SKM-1 (cell line): ENCODE measurements at regions not wholly inside any gene's neighbourhood (a gene's known extent, or its start where the extent isn't known, plus 50 kb on each side); places are given as distances from the start of the nearest gene placed in this dataset.

ENCODE experiments used
- DNase-seq: peaks from one replicate; lab custom pipeline; 2025; ENCODE audit not compliant: unreplicated experiment; lab: John Stamatoyannopoulos, UW

DNA sequence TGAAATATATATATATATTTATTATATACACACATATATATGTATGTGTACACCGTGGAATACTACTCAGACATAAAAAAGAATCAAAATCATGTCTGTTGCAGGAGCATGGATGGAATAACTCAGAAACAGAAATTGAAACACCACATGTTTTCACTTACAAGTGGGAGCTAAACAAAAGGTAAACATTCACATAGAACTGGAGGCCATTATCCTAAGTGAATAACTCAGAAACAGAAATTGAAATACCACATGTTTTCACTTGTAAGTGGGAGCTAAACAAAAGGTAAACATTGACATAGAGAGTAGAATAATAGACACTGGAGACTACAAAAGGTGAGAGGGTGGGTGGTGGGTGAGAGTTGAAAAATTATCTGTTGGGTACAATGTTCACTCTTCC, 171.5 kb upstream of the GOLIM4 start:
- DNase-seq = no peak

DNA sequence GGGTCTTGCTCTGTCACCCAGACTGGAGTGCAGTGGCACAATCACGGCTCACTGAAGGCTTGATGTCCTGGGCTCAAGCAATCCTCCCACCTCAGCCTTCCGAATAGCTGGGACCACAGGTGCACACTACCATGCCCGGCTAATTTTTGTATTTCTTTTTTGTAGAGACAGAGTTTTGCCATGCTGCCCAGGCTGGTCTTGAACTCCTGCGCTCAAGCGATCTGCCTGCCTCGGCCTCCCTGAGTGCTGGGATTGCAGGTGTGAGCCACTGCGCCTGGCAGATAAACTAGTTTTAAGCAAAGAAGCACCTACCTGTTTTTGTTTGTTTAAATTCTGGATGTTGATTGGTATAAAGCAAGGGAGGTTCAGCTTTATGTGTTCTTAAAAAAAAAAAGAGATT, 170.6 kb upstream of the GOLIM4 start:
- no peak for DNase-seq

DNA sequence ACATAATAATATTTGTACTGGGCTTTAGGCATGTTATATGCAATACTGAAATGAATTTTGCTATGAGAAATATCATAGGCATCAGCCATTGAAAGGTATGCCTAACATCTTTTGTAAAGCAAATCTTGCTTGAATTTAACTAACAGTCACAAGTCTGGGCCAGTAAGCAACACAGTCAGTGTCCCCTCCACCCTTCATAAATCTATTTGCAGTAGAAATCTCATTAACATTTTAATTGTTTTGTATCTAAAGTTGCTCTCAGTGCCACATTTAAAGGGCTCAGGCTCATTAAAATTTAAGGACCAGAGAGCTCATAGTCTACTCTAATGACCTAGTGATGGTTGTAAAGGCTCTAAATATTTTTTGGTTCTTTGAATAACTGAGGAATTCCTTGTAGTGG, 167.2 kb upstream of the GOLIM4 start:
- DNase-seq = no peak

DNA sequence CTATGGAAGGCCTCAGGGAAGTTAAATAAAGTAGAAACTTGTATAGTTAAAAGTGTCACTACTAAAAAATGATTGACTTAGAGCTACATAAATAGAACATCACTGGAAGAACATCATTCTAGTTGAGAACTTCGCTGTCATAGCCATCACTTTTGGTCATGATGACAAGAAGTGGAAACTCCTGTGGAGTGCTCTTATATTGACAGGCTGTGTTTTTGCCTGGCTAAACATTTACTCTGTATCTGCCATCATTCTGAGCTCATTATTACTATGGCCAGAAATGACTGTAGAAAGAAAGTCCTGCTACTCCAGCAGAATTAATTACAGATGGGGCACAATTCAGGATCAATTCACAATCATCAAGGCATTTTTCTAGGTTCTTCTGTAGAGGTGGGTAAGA, 165.1 kb upstream of the GOLIM4 start:
- no peak for DNase-seq

DNA sequence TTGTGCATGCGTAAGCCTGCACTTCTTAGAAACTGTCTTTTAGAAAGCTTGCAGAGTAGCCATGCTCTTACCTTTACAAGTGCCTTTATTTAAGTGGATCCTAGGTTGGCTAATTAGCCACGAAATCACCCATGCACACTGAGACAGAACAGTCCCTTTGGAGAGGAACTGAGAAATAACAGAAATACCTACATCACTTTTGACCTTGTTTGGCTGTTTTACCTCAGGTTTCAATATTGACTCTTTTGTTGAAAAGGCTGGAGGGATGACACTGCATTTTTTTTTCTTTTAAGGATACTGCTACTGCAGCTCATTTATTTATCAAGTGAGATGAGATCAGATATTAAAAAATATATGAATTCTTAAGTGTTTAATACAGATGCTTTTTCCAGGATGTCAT, 155.6 kb upstream of the GOLIM4 start:
- DNase-seq = no peak

DNA sequence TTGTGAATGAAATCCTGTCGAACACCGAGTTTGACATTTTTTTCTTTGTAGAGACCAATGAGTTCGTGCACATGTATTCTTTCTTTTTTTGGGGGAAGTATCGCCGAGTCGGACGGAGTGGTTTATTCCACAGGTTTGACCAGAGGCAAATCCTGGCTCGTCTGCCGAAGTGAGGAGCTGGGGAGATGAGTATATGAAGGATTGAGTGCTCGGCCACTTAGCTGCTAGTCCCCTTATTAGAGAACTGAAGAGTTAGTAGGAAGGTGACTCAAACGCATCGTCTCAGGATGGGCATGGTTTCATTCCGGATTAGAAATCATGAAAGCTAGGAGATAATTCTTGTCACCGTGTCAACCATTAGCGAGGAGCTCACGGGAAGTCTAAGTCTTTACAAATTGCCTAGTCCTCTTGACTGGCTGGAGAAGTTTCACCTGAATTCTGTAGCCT, 154.7 kb upstream of the GOLIM4 start:
- DNase-seq = no peak

DNA sequence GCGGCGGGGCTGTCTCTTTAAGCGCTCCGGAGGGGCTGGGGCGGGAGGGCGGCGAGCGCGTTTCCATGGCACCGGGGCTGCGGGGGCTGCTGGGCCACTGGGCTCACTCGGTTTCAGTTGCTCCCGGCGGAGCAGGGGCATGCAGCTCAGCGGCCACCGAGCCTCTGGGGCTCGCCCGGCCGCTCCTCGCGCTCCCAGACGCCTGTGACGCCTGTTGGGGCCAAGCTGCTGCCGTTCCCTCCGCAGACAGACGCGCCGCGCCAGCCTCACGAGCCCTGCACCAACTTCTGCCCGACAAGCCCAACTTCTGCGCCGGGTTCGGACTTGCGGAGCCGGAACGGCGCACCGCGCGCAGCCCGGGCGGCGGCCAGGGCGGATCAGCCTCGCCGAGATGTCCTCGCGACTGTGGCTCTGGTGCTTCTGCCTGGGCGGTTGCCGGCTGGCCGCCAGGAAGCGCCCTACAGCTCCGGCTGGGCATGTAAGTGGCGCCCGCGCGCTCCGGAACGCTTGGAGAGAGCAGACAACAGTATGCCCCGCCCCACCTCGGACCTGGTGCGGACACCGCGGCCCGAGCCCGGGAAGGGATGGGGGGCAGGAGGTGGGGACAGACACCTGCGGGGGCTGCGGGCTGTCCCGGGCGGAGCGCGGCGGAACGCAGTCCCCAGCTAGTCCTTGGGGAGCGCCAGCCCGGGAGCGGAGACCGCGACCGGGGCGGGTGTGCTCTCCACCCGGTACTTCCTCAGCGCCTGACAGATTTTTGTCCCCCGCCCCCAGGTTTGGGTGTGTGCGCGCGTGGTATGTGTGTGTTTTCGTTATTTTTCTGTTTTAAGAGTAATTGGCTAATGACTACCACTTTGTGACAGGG, 154.1 kb upstream of the GOLIM4 start:
- peak; percentile 40 for DNase-seq

DNA sequence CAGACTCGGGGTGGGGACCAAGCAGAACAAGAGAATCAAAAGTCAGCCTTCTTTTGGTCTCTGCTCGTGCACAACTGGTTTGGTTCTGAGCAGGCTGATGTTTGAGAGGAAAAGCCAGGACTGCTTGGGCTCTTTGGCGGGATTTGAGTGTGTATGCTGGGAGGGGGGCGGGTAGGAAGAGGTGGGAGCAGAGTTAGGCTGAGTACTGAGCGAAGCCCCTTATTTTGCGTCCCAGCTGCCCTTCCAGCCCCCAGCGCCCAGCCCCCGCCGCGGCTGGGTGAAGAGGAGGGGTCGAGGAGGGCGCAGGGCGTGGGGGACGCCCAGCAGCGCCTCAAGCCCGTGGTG, 153.5 kb upstream of the GOLIM4 start:
- no peak for DNase-seq

DNA sequence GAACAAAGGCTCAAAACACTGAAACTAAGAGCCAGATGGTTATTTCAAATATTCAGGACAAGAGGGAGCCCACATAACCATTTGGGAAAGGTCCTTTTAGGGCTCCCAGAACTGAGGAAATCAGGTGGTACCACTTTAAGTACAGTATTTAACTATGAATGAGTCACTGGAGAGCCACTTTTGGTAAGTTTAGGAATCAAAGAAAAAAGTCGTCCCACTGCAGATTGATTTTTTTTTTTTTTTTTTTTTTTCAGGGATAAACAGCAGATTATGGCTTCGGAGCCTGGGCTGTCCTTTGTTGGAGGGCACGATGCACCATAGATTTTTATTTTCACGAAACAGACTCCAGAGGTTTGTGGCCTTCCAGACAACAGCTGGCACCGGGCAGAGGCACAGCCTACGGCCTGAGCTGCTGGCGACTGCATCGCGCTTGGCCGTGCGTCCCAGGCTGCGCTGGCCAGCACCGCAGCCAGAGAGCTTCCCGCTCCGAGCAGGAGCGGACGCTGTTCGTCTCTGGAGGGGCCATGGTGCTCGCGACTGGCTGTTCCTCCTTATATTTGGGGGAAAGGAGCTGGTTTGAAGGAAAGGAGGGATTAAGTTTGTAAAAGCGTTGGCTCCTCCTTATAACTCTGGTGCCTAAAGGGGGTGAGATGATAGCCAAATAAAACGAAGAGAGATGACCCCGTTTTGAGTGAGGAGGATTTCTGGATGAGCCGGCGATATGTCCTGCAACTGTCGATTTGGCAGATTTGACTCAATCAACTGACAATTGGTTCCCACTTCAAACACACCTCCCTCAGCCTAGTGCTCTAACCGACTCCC, 152.9 kb upstream of the GOLIM4 start:
- DNase-seq = no peak

DNA sequence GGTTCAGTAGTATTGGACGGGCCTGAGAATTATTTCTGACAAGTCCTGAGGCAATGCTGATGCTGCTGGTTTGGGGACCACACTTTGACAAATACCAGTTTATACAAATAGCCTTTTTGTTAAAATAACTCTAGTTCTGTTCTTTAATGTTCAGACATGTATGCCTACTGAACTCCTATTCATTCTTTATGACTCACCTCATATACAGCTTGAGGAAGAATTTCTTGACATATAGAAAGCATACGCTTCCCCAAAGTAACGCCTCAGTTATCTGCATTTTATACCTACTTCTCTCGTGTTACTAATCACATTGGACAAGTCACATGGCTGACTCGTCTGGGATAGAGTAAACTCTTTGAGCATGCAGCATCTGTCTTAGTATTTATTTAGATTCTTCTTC, 145.4 kb upstream of the GOLIM4 start:
- DNase-seq = no peak

DNA sequence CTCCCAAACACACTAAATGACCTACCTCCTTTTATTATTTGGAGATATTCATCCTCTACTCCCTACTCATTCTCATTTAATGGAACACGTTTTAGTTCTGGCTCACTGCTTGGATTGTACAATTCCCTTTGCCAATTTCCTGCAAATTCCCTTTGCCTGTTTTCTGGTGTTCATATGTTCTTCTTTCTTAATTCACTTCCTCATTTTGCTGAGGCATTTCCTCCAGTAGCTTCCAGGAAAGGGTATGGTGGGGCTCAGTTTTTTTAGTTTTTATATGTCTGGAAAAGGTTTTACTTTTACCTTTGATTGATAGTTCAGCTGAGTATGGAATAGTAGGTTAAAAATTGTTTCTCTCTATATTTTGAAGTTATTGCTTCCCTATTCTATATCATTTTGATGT, 143.6 kb upstream of the GOLIM4 start:
- DNase-seq = no peak

DNA sequence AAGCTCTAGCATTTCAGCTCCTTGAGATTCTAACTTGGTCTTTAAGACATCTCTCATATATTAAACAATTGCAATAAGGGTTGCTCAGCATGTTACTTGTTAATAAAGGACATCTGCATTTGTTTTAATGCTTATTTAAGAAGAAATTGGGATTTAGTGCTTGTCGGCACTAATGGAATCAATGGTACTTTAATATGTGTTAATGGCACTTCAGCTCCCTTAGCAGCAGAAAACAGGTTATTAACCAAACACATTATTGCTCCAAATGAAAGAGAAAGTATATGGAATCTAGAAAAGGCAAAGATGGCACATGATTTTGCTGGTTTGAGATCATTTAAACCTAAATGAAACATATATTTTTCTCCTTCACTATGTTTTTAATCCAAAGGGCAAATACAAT, 137.3 kb upstream of the GOLIM4 start:
- no peak for DNase-seq

DNA sequence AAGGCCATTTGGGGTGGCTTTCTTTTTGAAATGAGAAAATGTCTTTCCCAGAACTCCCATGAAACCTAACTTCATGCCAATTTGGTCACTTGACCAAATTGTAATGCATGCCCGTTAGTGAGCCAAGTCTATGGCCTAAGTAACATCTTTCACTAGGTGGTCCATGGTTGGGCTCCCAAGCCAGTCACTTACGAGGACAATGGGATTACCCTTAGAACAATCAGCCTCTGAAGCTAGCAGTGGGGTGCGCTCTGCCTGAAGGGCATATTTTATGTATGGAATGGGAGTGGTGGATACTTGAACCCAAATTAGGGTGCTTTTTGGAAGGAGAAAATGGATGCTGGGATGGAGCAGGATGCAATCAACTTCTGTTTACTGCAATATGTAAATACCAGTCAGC, 127.4 kb upstream of the GOLIM4 start:
- DNase-seq = no peak

DNA sequence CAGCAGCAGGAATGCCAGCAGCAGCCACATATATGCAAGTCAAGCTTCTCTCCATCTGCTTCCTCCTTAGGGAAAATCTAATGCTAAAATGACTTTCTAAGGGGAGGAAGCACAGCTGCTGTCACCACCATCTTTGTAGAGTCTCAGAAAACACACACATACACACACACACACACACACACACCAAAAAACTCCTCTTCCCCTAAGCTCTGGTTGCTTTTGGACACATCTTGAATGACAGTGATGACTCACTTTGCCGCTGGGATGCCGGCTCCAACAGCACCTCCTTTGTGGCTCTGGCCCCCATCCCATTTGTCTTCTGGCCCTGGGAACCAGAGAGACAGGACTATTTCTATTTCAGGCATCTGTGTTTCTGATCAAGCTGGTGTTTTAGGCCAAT, 124.8 kb upstream of the GOLIM4 start:
- no peak for DNase-seq

DNA sequence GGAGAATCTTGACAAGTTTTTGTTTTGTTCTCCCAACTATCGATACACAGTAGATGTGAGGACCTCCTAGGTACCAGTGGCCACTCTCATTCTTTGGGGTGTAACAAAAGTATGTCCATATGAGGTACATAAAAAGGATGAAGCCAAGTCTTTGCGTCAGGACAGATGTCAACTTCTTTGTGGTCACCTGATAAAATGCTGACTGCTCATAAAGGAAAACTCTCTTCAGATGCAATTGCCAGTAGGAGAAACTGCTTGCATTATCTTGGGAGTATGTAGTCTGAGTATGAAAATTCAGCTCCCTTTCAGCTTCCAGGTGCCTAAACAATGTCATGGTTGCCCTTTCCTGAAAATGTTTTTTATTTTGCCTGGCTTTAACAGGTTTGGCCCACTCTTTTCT, 123.8 kb upstream of the GOLIM4 start:
- DNase-seq = no peak

DNA sequence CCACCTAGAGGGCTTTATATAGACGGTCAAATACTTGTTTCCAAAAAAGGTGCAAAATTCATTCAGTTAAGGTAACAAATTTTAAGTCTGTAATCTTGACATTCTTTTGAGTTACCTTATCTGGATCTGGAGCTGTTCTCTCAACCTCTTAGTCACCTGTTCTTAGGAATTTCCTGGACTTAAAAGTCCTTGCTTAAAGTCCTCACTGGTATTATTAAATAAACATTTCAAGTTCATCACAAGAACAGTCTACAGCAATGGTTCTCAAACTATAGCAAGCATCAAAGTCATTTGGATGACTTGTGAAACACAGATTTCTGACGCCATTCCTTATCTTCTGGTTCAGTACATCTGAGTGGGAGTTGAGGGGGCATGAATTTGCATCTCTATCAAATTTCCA, 122.9 kb upstream of the GOLIM4 start:
- DNase-seq = no peak

DNA sequence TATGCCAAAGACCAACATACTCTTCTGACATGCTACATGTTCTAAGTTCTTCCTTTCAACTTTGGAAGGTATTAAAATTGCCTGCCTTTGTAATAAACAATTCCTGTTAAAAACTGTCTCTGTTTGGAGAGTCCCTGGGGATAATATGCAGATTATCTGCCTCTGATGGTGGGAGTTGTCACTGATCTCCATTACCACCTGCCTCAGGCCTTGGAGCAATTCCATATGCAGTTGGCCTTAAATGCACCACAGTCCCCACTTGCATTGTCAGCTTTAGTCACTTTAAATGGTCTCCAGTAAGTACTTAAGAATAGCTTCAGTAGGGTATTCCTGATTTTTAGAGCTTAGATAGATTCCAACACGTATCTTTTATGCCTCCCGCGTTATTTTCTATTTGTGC, 121.1 kb upstream of the GOLIM4 start:
- no peak for DNase-seq

DNA sequence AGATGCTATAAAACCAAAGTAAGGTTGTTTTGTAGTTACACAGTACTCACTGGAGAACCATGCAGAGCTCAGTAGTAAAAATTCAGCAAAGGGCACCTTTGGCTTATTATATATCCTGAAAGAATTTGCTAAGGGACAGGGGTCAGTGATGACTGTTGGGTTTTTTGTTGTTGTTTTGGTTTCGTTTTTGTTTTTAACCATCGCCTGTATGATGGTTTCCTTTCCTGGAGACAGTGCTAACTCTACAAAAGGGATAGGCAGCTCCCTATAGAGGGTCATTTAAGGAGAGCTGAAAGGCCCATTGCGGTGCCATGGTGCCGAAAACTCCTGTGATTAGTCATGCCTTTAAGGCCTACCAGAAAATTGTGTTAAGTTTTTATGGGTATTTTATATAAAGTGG, 118.2 kb upstream of the GOLIM4 start:
- DNase-seq = no peak

DNA sequence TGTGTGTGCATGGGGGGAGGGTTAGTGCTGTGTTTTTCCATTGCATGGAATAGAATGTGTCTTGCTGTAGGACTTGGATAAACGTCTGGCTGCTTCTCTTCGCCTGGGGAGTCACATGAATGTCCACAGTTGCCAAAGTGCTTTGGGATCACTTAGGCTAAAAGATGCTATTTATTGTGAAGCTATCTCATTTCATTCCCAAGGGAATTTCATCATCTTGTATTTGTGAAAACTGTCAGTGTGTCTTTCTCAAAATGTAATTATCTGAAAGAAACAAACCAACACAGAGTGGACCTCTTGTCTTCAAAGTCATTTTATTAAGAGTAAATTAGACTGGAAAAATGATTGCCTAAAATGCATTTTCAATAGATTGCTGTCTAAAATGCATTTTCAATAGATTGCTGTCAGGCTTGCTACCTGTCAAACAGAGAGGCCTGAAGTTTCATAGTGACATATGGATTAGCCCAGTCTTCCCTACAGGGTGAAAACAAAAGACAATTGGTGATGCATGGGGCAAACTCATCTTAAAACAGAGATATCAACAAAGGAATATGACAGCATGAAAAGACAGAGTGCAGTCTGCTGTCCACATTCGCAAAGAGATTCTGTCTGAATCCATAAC, 117.1 kb upstream of the GOLIM4 start:
- DNase-seq = no peak

DNA sequence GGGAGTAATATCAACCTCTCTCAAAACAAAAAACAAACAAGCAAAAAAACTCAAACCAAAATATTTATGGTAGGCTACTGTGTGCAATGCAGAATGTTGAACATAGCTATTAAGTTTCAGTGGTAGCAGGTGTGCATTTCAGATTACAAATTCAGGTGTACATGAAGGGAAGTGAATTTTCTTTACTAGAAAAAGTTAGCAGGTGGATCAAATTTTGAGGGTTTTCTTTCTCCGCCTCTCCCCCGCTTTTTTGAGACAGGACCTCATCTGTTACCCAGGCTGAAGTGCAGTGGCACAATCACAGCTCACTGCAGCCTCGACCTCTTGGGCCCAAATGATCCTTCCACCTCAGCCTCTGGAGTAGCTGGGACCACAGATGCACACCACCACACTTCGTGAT, 109.7 kb upstream of the GOLIM4 start:
- DNase-seq = no peak

DNA sequence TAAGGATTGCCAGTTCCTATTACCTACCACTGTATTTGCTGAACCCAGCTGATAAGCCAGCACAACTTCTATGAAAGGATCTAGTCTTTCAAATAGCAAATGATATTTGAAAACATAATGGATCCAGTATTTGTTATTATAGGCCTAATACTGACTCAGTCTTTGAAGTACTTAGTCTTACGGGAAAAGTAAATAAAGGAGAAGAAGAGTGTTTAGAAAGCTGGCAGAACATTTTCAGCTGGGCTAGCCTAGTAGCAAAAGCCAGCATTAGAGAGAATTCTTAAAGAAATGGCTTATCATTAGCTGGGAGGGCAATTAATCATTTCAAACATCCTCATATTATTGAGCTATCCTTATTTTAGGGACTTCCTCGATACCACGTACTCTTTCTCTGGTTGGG, 101.4 kb upstream of the GOLIM4 start:
- no peak for DNase-seq

DNA sequence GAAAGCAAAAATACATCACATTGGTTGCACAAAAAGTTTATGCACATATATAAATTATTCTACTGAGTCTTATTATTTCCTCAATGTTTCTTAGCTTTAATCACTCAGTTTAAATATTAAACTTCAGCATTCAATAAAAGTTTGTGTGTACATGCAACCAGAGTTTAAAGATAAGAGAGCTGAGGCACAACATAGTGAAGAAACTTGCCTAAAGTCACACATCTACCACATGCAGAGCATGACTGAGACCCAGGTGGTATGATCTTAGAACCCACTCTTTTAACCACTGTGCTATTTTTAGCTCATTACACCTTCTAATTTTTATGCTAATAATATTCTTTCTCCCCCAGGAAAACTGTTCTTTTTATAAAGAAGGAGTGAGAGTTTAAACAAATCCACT, 96.1 kb upstream of the GOLIM4 start:
- no peak for DNase-seq
